ENCODE measurements at regions not wholly inside any gene's neighbourhood (a gene's known extent, or its start where the extent isn't known, plus 50 kb on each side); places are given as distances from the start of the nearest gene placed in this dataset.

- no peak for DNase-seq (ENCODE audit: low spot score)
- no peak for TF ChIP-seq CTCF (IDR thresholded peaks at IDR 0.05; ENCODE audit: extremely low read depth, missing control alignments)
Observed at GRCh38 chr4:166655231-166655630, 579.1 kb downstream of the SPOCK3 start.

DNA sequence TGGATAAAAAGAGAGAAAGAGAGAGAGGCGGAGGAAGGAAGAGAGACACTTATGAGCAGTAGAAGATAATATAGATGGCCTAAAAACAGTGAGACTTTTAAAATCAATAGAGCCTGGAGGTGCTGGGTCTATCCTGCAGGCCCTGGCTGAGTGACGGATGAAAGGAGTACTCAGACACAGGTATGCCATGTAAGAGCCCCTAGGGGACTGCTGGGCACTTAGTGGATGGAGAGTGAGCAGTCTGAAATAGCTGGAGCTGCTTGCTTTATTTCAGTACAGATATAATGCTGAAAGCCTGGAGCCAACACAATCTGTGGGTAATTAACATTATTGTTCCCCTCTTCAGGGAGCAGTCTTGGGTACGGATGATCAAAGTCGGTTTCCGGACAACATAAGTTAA lies 578.6 kb downstream of the SPOCK3 start:
- no peak for DNase-seq (ENCODE audit: low spot score)
- no peak for TF ChIP-seq CTCF (IDR thresholded peaks at IDR 0.05; ENCODE audit: extremely low read depth, missing control alignments)

DNA sequence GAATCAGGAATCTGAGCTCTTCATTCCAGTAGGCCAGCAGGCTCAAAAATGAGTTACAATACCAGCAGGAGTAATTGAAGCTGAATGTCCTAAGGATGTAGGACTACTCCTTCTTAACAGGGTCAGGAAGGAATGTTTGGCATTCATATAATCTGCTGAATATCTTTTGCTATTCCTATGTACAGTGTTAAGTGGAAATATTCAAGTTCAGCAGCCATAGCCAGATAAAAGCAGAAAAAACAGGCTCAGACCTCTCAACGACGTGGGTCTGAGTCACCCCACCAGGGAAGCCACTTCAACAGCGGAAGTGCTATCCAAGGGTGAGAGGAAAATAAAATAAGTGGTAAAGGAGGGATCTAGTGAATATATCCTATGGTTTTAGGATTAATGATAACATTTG lies 577.0 kb downstream of the SPOCK3 start:
- DNase-seq (ENCODE audit: low spot score), result no peak
- TF ChIP-seq CTCF (IDR thresholded peaks at IDR 0.05; ENCODE audit: extremely low read depth, missing control alignments), result no peak

- DNase-seq (ENCODE audit: low spot score), result no peak
- TF ChIP-seq CTCF (IDR thresholded peaks at IDR 0.05; ENCODE audit: extremely low read depth, missing control alignments), result no peak
Observed at GRCh38 chr4:166658585-166658984, 575.7 kb downstream of the SPOCK3 start.

DNA sequence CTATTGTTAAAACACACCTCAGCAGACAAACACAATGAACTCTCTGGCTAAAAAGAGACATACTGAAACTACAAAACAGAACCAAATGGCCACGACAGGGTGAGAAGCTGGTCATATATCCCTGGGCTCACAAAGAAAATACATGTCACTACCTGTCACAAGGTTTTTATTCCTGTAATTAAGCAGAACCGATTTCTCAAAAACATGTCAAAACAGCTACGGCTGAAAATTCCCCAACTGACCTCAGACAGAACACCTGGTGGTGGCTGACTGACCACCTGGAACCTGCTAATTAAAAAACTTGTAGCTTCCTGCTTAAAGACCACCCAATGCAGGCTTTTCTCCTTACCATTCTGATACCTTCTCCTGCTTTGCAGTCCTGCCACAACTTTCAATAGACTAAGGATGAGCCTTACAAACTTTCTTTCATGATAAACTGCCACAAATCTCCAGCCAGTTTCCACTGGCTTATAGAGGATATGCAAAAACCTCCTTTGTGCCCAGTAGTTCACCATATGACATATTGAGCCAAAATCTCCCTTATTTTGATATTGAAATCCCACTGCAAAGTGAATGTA lies 571.9 kb downstream of the SPOCK3 start:
- DNase-seq (ENCODE audit: low spot score), result peak; percentile 18
- TF ChIP-seq CTCF (IDR thresholded peaks at IDR 0.05; ENCODE audit: extremely low read depth, missing control alignments), result no peak

- DNase-seq (ENCODE audit: low spot score), result no peak
Observed at GRCh38 chr4:166670341-166670740, 564.0 kb downstream of the SPOCK3 start.

GRCh38 chr4:166673911-166674310 lies 560.4 kb downstream of the SPOCK3 start:
- DNase-seq (ENCODE audit: low spot score), result no peak
- no peak for TF ChIP-seq CTCF (IDR thresholded peaks at IDR 0.05; ENCODE audit: extremely low read depth, missing control alignments)

More at GRCh38 chr4:166670341-166670740, 564.0 kb downstream of the SPOCK3 start:
- no peak for TF ChIP-seq CTCF (IDR thresholded peaks at IDR 0.05; ENCODE audit: extremely low read depth, missing control alignments)
